ENCODE measurements at regions not wholly inside any gene's neighbourhood (a gene's known extent, or its start where the extent isn't known, plus 50 kb on each side); places are given as distances from the start of the nearest gene placed in this dataset.
"Not testable (repeated sequence)": the region's sequence is repeated elsewhere in the genome, so short reads cannot be mapped to it uniquely, and the experiment has no call there.

- H4K20me1 ChIP-seq (replicated peaks in 1 of 2; ENCODE audit: control insufficient read depth in 1 of 2, insufficient read depth in 2 of 2, low read length in 2 of 2); H3K4me2 ChIP-seq (ENCODE audit: insufficient read depth in 1 of 2, low read depth in 2 of 2, low read length in 2 of 2); H4K8ac ChIP-seq (ENCODE audit: extremely low read depth, insufficient read depth, low read length); H4K5ac ChIP-seq (ENCODE audit: insufficient read length, low read depth, low read length); FAIRE-seq; H3K4me1 ChIP-seq (replicated peaks in 1 of 4; ENCODE audit: control insufficient read depth in 3 of 4, insufficient read depth in 4 of 4, low read length in 3 of 4); H2BK12ac ChIP-seq (ENCODE audit: low read depth, low read length); H2BK120ac ChIP-seq (replicated peaks; ENCODE audit: low read depth, low read length); H3K56ac ChIP-seq (replicated peaks; ENCODE audit: insufficient read length, low read depth, low read length); POLR2A ChIA-PET (ENCODE audit: partially characterized antibody); H3K18ac ChIP-seq (ENCODE audit: extremely low read depth, low read length); DNase-seq (ENCODE audit: low read depth in 1 of 2, low spot score in 2 of 2); H3K27me3 ChIP-seq (replicated peaks in 1 of 4; ENCODE audit: control insufficient read depth in 3 of 4, extremely low read depth in 1 of 4, insufficient read depth in 3 of 4, low read length in 3 of 4); H3K23ac ChIP-seq (ENCODE audit: insufficient read length); H3K23me2 ChIP-seq (ENCODE audit: low read depth, low read length); H3K9ac ChIP-seq (replicated peaks in 1 of 4; ENCODE audit: extremely low read depth in 1 of 4, low read depth in 3 of 4, low read length in 3 of 4); H2AFZ ChIP-seq (ENCODE audit: low read length); H3K14ac ChIP-seq (ENCODE audit: insufficient read length); H2BK5ac ChIP-seq (ENCODE audit: low read depth, low read length); H3K79me1 ChIP-seq (ENCODE audit: low read depth, low read length); H3K4me3 ChIP-seq (ENCODE audit: extremely low read depth in 1 of 4, insufficient read depth in 2 of 4, low read depth in 3 of 4, low read length in 4 of 4); H3K27ac ChIP-seq (ENCODE audit: low read depth, low read length); H3K36me3 ChIP-seq (ENCODE audit: control insufficient read depth in 2 of 4, insufficient read depth in 4 of 4, low read length in 3 of 4); H3K4ac ChIP-seq (replicated peaks; ENCODE audit: insufficient read length, low read depth, low read length); H2BK20ac ChIP-seq (ENCODE audit: low read length); H4K91ac ChIP-seq (replicated peaks; ENCODE audit: insufficient read length, low read length); H2AK5ac ChIP-seq (ENCODE audit: low read depth, low read length); H2BK15ac ChIP-seq (ENCODE audit: low read length); CTCF ChIA-PET (ENCODE audit: partially characterized antibody); H3K79me2 ChIP-seq (ENCODE audit: control insufficient read depth in 1 of 2, insufficient read depth in 2 of 2, low read length in 2 of 2): not testable (repeated sequence)
- WGBS, 2 experiments (ENCODE audit: extremely low coverage in 1 of 2, insufficient coverage in 1 of 2, insufficient read length in 1 of 2, insufficient replicate concordance in 2 of 2, low coverage in 1 of 2, low lambda C conversion rate in 2 of 2, missing lambda C conversion rate in 1 of 2), result 77% methylated on average over 2 of the region's 2 CpGs; no CpG with 5 or more reads in 1 of the 2 experiments
- peaks cover 14 to 23% of the 10 kb centered on the region in 2 experiments for H3K9me3 ChIP-seq (ENCODE audit: insufficient read depth in 2 of 2, low read depth in 1 of 2, low read length in 1 of 2)
Observed at GRCh38 chr15:95785276-95785675, 545.2 kb upstream of the NR2F2 start.

All from H1 (cell line).